HG03039 (cell line): ENCODE measurements at regions not wholly inside any gene's neighbourhood (a gene's known extent, or its start where the extent isn't known, plus 50 kb on each side); places are given as distances from the start of the nearest gene placed in this dataset.
"Not testable (repeated sequence)": the region's sequence is repeated elsewhere in the genome, so short reads cannot be mapped to it uniquely, and the experiment has no call there.

Source experiments
- ATAC-seq: cut with Tn5 transposase; IDR thresholded peaks from one replicate; pipeline ENCODE4 v1.9.1; 2021; ENCODE audit warnings: mild to moderate bottlenecking, moderate library complexity; ENCODE audit not compliant: unreplicated experiment

DNA sequence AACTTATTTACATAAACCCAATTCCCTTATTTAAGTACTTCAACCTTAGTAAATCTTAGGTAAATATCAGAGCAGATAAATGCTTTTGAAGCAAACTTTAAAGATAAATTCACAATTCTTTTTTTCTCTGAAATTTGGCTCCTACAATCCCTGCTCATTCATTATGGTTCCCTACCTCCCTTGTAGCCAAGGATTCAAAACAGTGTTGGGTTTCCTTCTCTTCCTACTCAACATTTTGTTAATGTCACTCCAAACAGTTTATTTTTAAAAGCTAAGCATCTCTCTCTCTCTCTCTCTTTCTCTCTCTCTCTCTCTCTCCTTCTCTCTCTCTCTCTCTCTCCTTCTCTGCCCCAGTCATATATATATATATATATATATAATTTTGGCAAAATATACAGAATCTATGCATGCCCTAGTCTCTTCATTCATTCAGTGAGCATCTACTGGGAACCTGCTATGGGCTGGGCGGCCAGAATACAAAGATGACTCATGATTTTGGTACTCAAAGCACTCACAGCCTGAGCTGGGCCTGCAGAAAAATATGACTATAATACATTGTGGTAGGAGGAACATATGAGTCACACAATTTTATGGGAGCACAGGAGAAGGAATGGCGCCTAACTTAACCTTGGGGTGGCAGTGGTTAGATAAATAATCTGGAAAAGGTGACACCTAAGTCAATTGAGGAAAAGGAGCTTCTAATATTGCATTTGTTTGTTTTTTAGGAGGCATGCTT is 123.7 kb upstream of the DHRS4 start:
- ATAC-seq = no peak

DNA sequence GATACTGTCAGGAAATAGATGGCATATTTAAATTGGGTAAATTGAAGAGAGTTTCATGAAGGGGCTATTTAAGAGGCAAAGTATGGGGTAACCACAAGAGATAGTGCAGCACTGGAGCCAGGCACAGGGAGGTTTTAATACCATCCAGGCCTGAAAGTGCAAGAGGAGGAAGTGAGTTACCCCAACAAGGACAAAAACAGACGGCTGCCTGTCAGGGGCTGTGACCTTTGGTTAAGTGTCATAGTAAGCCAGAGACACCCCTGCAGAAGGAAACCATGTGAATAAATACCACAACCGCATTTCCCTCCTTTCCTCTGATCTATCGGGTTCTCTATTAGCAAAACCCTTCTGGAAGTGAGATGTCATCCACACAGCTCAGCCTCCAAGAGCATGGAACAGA is 122.0 kb upstream of the DHRS4 start:
- ATAC-seq = no peak

DNA sequence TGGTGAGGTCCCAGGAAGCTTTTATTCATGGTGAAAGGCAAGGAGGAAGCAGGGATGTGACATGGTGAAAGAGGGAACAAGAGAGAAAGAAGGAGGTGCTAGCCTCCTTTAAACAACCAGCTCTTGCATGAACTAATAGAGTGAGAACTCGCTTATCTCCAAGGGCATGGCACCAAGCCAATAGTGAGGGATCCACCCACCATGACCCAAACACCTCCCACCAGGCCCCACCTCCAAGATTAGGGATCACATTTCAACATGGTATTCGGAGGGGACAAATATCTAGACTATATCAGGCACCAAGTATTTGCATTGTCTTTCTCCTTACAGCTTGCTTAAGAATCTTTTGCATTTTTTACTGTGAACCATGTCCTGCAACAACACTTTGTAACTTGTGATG is 91.9 kb upstream of the DHRS4 start:
- ATAC-seq = no peak

DNA sequence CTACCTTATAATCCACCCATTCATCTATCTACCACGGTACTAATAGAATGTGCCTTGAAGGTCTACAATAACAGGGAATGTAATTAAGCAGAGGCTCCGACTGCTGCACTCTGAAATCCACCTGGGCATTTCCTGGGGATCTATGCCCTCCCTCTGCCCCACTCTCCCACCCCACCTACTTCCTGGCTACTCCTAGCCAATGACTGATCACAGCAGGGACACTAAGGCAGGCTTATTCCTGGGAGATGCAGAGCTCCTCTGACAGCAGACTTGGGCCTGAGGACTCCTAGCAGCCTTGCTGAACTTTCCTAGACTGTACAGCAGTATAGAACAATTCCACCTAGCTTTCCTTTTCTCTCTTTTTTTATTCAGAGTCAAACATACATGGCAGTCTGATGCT is 91.1 kb upstream of the DHRS4 start:
- no peak for ATAC-seq

DNA sequence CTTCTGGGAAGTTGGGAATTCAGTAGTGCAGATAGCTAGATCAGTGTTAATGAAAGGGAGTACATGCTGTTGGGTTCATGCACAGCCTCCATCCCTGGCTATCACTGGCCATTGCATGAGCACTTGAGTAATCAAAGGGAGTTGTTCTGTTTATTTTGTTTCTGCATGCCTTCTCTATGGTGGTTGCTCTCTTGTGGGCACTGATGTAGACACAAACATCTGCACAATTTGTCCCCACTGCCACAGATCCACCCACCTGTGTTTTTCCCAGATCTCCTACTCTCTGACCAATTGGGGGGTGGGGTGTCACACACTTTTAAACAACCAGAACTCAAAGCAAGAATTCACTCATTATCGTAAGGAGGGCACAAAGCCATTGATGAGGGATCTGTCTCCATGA is 89.7 kb upstream of the DHRS4 start:
- ATAC-seq = no peak

DNA sequence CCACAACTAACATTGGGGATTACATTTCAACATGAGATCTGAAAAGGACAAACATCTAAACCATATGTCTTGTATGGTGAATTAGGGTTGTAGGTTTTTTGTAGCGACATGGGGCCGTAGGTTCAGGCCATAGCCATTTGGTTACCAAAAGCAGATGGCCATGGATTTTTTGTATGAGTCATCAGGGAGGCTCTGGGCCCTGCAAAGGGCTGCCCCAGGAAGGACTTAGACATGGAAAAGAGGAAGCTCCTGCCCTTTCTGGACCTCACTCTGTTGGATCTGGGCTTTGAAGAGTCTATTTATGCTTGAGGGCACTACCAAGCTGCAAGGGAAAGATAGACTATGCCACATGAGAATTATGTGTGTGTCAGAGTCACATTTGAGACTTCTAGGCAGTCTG is 89.3 kb upstream of the DHRS4 start:
- ATAC-seq = no peak

DNA sequence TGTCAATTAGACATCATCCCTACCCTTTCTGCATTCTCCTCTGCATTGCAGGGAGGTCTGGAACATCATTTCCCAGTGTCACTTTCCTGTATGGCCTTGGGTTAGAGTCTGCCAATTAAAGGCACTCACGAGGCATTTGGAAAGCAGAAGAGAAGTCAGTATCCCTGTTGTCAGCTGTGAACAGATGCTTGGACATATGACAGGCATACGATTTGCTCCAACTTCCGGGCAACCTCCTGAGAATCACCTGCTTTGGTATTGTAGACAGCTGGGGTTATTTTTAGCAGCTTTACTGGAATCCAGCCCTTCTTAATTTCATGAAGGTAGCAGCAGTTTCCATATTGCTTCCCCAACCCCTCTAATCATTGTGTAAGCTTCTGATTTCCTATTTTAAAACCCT is 88.7 kb upstream of the DHRS4 start:
- ATAC-seq = no peak

DNA sequence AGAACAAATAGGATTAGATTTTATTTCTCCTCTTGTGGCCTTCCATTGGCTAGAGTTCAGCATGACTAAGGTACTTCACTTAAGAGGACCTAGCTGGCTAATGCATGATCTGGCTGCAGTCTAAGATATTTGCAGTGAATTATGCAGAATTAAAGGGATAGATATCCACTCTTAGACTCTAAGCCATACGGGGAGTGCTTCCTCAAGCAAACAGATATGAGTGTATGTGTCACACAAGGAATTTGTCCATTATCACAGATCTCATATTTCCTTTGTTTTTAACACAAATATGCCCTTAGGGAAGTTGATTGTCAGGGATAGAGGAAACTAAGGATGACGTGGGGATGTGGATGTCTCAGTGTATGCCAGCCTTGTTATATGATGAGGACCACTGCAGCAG is 88.1 kb upstream of the DHRS4 start:
- no peak for ATAC-seq

DNA sequence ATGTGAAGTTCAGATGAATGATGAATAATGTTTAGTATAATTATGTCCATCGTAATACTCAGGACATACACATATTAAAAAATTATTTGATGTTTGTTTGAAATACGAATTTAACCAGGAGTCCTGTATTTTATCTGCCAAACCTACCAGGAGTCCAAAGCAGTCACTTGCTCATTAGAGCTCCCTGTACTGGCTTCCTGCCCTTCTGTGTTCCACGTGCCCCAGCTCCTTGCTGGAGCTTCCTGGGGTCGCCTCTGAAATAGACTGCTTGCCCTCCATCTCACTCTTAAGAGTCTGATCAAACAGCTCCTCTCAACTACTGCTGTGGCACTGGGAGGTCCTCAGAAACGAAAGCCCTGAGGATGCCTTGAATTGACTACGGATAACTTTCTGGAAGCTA is 87.3 kb upstream of the DHRS4 start:
- no peak for ATAC-seq

DNA sequence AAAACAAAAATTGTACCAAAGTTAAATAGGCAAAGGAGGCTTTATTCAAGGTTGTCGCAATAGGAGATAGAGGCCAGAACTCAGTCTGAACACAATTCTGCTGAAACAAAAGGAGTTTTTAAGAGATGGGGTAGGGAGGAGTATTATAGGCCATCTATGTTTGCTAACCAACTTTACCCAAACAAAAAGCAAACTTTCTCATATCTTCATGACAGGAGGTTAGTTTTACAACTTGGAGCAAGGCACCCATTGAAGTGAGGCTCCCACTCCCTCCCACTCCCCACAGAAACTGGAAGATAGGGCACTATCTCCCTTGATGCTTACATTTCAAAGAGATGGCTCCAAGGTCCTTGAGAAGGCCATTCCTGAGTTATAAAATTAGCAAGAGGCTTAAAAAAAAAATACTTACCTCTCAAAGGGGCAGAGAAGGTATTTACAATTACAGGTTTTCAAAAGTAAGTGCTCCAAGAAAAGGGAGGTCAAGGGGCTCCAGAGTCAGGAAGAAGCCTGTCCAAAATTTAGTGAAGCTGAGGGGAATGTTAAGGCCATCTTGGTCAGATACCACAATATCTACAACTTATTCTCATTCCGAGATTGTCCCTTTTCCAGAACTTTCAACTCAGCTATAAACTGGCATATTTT is 84.4 kb upstream of the DHRS4 start:
- no peak for ATAC-seq

DNA sequence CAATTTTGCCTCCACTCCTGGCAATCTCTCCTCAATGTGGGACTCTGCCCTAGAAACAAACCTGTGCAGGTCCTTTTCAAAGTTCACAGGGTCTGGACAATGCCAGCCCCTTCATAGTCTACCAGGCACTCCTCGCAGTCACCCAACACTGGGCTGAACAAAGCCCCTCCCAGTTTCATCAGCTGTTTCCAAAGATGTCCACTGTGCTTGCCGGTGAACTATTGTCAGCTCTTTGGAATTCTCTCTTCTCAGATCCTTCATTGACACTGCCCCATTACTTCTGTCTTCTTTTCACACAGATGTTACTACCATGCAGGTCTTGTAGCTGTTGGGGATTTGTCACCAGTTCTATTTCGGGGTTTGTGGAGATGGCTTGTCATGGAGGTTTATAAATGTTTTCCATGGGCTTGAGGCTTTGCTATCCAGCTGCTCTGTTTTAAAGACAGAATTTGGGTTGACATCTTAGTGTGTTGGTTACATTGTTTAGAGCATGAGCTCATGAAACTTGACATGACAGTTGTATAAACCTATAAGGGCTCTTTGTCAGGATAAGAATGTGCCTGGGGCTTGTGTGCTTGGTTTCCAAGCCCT is 77.3 kb upstream of the DHRS4 start:
- no peak for ATAC-seq

DNA sequence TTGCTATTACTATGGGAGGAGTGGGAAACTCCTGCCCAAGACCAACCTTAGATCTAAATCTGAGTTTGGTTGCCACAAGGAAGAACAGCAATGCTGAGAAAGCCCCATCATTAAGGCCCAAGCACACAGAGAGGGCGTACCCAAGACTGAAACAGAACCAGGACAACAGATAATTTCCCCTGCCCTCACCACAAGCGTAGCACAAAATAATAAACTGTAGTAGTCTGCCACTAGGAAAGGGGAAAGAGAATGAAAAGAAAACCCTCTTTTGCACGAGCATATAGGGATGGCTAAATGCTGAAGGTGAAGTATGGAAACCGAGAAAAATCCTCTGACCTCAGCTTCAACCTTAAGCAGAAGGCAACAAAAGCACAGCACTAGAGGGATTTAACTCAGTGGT is 76.5 kb upstream of the DHRS4 start:
- peak; percentile 61 for ATAC-seq

DNA sequence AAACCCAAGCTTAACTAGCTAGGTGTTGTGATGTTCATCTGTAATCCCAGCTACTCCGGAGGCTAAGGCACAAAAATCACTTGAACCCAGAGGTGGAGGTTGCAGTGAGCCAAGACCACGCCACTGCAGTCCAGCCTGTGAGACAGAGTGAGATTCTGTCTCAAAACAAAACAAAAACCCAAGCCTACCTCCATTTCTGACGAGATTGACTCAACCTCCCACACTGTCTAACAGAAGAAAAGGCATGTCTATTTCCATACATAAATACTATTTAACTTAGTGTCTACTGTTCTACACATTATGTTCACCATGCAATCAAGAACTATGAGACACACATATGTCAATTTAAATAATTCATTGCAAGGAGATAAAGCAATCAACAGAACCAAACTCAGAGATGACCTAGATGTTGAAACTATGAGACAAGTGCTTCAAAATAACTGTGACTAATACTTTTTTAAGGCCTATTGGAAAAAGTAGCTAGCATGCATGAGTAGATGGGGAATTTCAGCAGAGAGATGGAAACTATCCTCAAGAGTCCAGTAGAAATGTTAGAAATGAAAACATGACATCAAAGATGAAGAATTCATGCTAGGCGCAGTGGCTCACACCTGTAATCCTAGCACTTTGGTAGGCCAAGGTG is 75.9 kb upstream of the DHRS4 start:
- ATAC-seq = peak; percentile 79

DNA sequence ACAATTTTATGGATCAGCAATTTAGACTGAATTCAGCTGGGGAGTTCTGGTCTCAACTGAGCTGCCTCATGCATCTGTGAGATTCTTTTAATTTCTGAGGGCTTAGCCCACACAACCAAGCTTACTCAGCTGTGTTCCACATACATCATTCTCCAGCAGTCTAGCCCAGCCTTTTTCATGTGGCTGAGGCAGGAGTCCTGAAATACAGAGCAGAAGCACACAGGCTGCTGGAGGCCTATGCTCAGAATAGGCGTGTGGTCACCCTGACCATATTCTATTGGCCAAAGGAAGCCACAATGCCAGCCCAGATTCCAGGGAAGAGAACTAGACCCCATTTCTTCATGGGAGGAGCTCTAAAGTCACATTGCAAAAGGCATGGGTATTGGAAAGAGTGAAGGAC is 72.3 kb upstream of the DHRS4 start:
- ATAC-seq = no peak

DNA sequence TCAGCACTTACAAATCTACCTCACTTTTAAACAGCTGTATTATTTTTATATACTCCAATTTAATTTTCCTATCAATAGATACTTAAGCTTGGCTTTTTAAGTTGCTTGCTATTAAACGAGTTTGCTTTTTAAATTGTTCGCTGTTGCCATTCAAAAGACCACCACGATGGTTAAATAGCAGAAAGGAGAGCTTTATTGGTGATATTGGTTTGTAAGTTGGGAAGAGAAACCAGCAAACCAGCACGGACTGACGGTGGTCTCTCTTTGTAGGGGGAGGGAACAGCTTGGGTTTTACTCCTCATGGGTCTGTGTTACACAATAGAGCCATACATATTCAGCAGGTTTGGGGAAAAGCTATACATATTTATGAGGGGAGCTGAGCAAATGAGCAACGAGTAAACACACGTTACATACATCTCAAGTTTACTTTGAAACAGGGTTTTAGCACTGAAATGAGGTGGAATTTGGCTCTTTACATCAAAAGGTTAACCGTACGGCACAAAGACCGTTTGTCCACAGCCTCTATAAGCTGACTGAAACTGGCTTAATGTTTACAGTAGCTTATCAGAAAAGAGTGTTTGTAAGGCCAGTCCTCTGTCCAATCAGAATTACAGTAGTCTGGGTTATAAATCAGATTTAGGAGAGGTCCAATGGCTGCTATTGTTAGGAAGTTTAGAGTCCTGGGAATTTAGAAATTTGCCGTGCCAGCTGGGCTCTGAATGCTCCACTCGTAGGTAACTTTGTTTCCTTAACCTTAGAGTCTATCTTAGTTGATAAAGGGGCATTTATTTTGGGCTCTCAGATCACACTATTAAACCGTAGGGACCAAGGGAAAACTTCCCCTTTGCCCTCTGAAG is 69.7 kb upstream of the DHRS4 start:
- ATAC-seq = no peak

DNA sequence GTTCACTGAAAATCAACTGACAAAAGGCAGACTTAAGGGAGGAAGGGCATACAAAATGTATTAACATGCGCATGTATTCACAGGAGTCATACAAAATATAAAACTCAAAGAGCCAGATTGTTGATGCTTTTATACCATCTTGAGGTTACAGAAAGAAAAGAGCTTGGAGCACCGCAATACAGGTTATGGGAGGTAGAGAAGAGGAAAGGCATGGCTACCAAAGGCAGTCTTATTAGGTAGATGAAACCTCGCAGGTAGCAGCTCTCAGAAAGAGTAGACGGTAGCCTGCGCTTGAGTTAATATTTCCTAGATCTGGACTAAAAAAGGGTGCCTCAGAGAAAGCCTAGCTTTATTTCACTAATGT is 69.0 kb upstream of the DHRS4 start:
- ATAC-seq = no peak

DNA sequence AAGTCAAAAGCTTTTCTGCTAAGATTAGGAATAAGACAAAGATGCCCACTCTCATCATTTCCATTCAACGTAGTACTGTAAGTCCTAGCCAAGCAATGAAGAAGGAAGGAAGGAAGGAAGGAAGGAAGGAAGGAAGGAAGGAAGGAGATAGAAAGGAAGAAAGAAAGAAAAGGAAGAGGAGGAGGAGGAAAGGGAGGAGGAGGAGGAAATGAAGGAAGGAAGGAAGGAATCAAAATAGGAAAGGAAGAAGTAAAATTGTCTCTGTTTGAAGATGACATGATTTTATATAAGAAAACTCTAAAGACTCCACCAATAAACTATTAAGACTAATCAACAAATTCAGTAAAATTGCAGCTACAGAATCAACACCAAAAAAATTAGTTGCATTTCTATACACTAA is 66.0 kb upstream of the DHRS4 start:
- no peak for ATAC-seq

DNA sequence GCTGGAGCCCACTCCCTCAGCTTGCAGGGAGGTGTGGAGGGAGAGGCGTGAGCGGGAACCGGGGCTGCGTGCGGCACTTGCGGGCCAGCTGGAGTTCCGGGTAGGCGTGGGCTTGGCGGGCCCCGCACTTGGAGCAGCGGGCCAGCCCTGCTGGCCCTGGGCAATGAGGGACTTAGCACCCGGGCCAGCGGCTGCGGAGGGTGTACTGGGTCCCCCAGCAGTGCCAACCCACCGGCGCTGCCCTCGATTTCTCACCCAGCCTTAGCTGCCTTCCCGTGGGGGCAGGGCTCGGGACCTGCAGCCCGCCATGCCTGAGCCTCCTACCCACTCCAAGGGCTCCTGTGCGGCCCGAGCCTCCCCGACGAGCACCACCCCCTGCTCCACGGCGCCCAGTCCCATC is 61.9 kb upstream of the DHRS4 start:
- ATAC-seq = not testable (repeated sequence)

DNA sequence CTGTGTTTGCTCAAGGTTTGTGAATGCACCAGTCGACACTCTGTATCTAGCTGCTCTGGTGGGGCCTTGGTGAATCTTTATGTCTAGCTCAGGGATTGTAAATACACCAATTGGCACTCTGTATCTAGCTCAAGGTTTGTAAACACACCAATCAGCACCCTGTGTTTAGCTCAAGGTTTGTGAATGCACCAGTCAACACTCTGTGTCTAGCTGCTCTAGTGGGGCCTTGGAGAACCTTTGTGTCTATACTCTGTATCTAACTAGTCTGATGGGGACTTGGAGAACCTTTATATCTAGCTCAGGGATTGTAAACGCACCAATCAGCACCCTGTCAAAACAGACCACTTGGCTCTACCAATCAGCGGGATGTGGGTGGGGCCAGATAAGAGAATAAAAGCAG is 61.3 kb upstream of the DHRS4 start:
- not testable (repeated sequence) for ATAC-seq

DNA sequence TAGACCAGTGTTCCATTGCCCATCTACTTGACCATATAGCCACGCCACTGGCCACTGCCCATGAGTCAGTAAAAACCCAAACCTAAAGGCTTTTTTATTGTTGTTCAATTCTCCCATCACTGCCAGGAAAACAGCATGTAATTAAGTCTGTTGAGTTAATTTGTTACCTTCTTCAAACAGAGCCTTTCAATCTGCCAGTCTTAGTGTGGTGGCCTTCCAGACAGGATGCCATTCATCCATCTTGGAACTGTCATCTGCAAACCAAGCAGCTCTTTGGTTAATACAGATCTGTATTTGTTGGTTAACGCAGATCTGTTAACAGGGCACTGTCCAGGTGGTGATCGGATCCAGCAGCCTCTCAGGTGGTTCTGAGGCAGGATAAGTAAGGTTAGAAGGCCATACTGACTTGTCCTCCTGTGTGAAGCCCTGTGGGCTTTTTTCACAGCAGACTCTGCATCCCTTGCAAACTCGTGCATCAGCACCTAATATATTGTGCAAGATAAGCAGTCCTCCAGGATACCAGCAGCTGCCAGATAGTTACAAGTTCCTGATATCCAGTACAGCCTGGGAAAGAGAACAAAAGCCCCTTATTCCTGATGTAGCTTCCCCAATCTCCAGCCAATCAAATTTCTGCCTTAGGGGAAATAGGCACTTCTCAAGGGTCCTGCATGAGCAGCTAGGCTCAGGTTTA is 59.1 kb upstream of the DHRS4 start:
- no peak for ATAC-seq

DNA sequence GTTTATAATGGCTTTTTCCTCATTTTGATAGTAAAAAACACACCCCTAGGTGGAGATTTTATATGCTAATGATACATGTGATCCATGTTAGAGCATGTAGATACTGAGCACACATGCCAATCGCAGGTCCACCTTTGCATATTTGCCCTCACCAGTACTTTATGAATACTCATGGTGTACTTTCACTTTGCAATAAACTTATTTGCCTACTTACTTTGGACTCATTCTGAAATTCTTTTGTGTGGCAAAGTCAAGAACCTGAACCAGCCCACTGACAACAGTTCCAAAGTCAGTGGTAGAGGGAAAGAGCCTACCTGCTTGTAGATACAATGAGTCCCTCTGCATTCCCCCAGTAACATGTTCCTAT is 58.5 kb upstream of the DHRS4 start:
- no peak for ATAC-seq
